ENCODE measurements at regions not wholly inside any gene's neighbourhood (a gene's known extent, or its start where the extent isn't known, plus 50 kb on each side); places are given as distances from the start of the nearest gene placed in this dataset.

- TF ChIP-seq CHD7 (IDR thresholded peaks at IDR 0.05; ENCODE audit: insufficient replicate concordance, low read length) (no peak), GABPA (IDR thresholded peaks at IDR 0.05; ENCODE audit: borderline replicate concordance, insufficient read depth, low read length) (no peak), PHF8 (conservative IDR thresholded peaks at IDR 0.05; ENCODE audit: low read depth, low read length) (no peak), USF2 (IDR thresholded peaks at IDR 0.05; ENCODE audit: low read length) (no peak), BRCA1 (IDR thresholded peaks at IDR 0.05; ENCODE audit: low read depth, low read length) (no peak)
Observed at GRCh38 chr15:25091421-25092158, 136.8 kb downstream of the SNRPN start (continued).
